Mesothelial cell of epicardium (in vitro differentiated cells): ENCODE measurements at regions not wholly inside any gene's neighbourhood (a gene's known extent, or its start where the extent isn't known, plus 50 kb on each side); places are given as distances from the start of the nearest gene placed in this dataset.

ENCODE experiments used
- DNase-seq, 2 experiments: peaks; one replicate each; pipeline ENCODE4 v3.0.0; 2021; ENCODE audit warnings: low spot score in 2 of 2; ENCODE audit not compliant: unreplicated experiment in 2 of 2
- H3K27ac Mint-ChIP-seq: 2 replicates; pipeline ENCODE4 v1.8.0; 2021; ENCODE audit warnings: mixed read lengths
- H3K27me3 Mint-ChIP-seq: 2 replicates; pipeline ENCODE4 v1.8.0; 2021; ENCODE audit warnings: low read depth, mixed read lengths
- H3K36me3 Mint-ChIP-seq: 2 replicates; pipeline ENCODE4 v1.8.0; 2021; ENCODE audit warnings: mixed read lengths
- H3K4me1 Mint-ChIP-seq: 2 replicates; pipeline ENCODE4 v1.8.0; 2021; ENCODE audit warnings: mixed read lengths
- H3K4me3 Mint-ChIP-seq: 2 replicates; pipeline ENCODE4 v1.8.0; 2021; ENCODE audit warnings: mild to moderate bottlenecking, moderate library complexity, mixed read lengths
- H3K9me3 Mint-ChIP-seq: 2 replicates; pipeline ENCODE4 v1.8.0; 2021; ENCODE audit warnings: mixed read lengths
- TF ChIP-seq, protein P1 (sequence below): fragments of 200-600 bp; sonication (generic); IDR thresholded peaks from one replicate; pipeline ENCODE4 v1.5.0; 2021; ENCODE audit warnings: antibody characterized with exemption; ENCODE audit not compliant: unreplicated experiment

DNA sequence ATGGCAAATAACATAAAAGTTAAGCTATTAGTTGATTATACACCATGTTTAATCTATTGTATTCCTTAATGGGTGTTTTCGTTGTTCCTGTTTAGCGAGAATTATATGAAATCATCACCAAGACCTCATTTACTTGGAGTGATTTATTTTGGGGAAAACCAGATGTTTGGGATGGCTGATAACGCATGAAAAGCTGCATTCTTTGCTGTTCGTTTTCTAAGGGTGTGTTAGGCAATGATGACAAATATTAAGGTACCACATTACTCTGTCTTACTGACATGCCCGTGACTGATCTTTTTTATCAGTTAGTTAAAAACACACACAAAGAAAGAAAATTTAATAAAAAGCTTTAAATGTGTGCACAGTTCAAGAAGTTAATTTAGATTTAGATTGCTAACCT, 176.4 kb downstream of the ZFP64 start:
- Mint-ChIP-seq H3K27me3 (no peaks in the 10 kb centered on the region), H3K4me1 (peaks cover 15% of the 10 kb centered on the region), H3K36me3 (peaks cover 7% of the 10 kb centered on the region), H3K9me3 (peaks cover 11% of the 10 kb centered on the region), H3K4me3 (no peak overlapping the region), H3K27ac (peak overlapping the region; percentile 25)
- TF ChIP-seq, protein P1, sequence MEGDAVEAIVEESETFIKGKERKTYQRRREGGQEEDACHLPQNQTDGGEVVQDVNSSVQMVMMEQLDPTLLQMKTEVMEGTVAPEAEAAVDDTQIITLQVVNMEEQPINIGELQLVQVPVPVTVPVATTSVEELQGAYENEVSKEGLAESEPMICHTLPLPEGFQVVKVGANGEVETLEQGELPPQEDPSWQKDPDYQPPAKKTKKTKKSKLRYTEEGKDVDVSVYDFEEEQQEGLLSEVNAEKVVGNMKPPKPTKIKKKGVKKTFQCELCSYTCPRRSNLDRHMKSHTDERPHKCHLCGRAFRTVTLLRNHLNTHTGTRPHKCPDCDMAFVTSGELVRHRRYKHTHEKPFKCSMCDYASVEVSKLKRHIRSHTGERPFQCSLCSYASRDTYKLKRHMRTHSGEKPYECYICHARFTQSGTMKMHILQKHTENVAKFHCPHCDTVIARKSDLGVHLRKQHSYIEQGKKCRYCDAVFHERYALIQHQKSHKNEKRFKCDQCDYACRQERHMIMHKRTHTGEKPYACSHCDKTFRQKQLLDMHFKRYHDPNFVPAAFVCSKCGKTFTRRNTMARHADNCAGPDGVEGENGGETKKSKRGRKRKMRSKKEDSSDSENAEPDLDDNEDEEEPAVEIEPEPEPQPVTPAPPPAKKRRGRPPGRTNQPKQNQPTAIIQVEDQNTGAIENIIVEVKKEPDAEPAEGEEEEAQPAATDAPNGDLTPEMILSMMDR = no peak
- no peak for DNase-seq

DNA sequence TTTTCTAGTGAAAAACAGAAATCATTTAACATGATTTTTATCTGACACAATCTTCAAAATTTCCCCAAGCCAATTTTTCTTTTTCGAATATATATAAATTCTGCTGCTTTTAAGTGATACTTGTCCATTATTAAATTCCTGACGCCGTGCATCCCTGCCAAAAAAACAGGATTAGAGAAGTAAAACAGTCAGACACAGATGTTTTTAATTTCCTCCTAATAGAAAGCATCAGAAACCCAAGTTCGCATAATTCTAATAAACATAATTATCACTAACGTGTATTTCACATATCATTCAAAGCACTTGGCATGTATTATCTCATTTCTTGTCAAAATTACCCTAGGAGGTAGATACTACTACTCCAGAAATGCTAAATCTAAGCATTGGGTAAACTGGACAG, 179.5 kb downstream of the ZFP64 start:
- DNase-seq = no peak
- Mint-ChIP-seq H3K9me3 (peaks cover 11% of the 10 kb centered on the region), H3K4me3 (no peak overlapping the region), H3K27ac (no peak overlapping the region), H3K36me3 (peaks cover 9% of the 10 kb centered on the region), H3K4me1 (peaks cover 15% of the 10 kb centered on the region), H3K27me3 (no peaks in the 10 kb centered on the region)
- TF ChIP-seq, protein P1 = no peak

DNA sequence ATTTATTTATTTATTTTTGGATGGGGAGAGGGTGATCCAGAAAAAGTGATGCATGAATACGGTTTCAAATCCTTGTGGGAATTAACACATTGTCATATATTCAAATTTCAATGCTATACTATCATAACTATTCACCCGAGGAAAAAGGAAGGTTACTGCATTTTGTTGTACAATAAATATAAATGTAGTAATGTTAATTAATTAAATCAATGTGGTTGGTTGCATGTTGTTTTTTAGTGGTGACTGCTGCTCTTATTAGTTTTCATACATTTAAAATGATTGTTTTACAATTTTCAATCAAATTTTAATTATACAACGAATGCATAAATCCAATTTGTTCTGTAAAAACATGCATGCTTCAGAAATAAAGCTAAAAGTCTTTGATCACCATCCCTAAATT, 180.5 kb downstream of the ZFP64 start:
- Mint-ChIP-seq H3K4me3 (no peak overlapping the region), H3K9me3 (peaks cover 11% of the 10 kb centered on the region), H3K4me1 (peaks cover 23% of the 10 kb centered on the region), H3K27ac (no peak overlapping the region), H3K36me3 (peaks cover 9% of the 10 kb centered on the region), H3K27me3 (no peaks in the 10 kb centered on the region)
- DNase-seq = no peak
- TF ChIP-seq, protein P1 = no peak

DNA sequence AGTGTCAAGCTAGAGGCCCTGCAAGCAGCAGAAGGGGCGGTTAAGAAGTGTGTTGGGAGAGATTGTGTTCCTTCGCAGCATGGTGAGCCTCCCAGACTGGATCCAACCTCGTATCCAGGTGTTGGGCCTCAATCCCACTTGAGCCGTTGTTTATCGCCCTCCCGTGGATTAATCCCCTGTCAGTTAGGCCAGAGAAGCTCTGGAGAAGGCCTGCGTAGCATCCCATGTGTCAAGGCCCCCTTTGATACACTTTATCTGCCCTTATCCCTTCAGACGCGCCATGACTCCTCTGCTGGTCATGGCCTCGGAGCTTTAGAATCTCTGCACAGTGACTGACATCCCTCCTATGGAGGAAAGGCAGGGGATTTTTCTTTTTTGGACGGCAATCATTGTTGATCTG, 181.0 kb downstream of the ZFP64 start:
- no peak for DNase-seq
- H3K9me3 Mint-ChIP-seq = peaks cover 11% of the 10 kb centered on the region
- TF ChIP-seq, protein P1 = no peak
- no peak overlapping the region for H3K27ac Mint-ChIP-seq
- no peaks in the 10 kb centered on the region for H3K27me3 Mint-ChIP-seq
- no peak overlapping the region for H3K4me3 Mint-ChIP-seq
- peaks cover 22% of the 10 kb centered on the region for H3K4me1 Mint-ChIP-seq
- H3K36me3 Mint-ChIP-seq = peaks cover 9% of the 10 kb centered on the region

DNA sequence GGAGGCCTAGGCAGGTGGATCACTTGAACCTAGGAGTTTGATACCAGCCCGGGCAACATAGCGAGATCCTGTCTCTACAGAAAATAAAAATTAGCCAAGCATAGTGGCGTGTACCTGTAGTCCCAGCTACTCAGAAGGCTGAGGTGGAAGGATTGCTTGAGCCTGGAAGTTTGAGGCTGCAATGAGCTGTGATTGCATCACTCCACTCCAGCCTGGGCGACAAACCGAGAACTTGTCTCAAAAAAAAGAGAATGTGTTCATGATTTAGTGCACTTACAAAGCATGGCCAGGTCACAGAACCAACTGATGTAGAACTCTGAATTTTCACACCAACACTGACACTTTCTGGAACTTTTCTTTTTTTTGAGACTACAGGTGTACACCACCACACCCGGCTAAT, 182.7 kb downstream of the ZFP64 start:
- Mint-ChIP-seq H3K27me3 (no peaks in the 10 kb centered on the region), H3K27ac (no peak overlapping the region), H3K4me1 (peaks cover 22% of the 10 kb centered on the region), H3K4me3 (no peak overlapping the region), H3K9me3 (peaks cover 11% of the 10 kb centered on the region), H3K36me3 (peaks cover 9% of the 10 kb centered on the region)
- TF ChIP-seq, protein P1 = no peak
- DNase-seq = no peak

DNA sequence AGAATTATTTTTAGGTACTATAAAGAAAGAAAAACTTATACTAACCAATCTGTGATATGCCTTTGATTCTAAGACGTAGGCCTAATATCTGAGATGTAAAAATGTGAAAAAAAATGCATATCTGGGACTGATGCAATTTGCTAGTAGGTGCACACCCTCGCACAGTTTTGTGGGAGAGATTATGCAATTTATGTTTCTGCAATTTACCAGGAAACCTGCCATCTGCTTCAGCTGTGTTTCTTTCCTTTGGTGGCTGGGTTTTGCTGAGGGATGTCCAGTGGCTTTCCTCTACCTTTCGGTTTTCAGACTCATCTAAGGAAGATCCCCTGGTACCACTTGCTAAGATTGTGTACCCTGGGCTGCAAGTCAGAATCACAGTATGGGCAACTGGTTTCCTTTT, 186.9 kb downstream of the ZFP64 start:
- peaks cover 40% of the 10 kb centered on the region for H3K4me1 Mint-ChIP-seq
- DNase-seq = no peak
- no peaks in the 10 kb centered on the region for H3K9me3 Mint-ChIP-seq
- H3K27ac Mint-ChIP-seq = no peak overlapping the region
- no peaks in the 10 kb centered on the region for H3K36me3 Mint-ChIP-seq
- H3K4me3 Mint-ChIP-seq = no peak overlapping the region
- no peaks in the 10 kb centered on the region for H3K27me3 Mint-ChIP-seq
- TF ChIP-seq, protein P1 = no peak
